Mucosa of descending colon (tissue), 3 donors: ENCODE measurements at regions not wholly inside any gene's neighbourhood (a gene's known extent, or its start where the extent isn't known, plus 50 kb on each side); places are given as distances from the start of the nearest gene placed in this dataset.
A peak's percentile ranks its signal among the peaks of the same experiment; 100 is the strongest.

Experiments used
- ATAC-seq: fragments of 200-7000 bp; cut with Tn5 transposase; one replicate; pipeline ENCODE4 v1.9.1; 2020; ENCODE audit warnings: mild to moderate bottlenecking, moderate library complexity
- DNase-seq, 3 donors: peaks; one replicate each; pipeline ENCODE4 v3.0.0-alpha.2; 2020
- H3K36me3 ChIP-seq: fragments of 200-600 bp; one replicate; pipeline ENCODE4 v1.8.0; 2021; ENCODE audit warnings: low read depth, mild to moderate bottlenecking
- H3K4me1 ChIP-seq: fragments of 200-600 bp; one replicate; pipeline ENCODE4 v1.8.0; 2021; ENCODE audit warnings: low read depth, mild to moderate bottlenecking
- H3K4me3 ChIP-seq: fragments of 200-600 bp; one replicate; pipeline ENCODE4 v1.8.0; 2021; ENCODE audit warnings: mild to moderate bottlenecking
- H3K9me3 ChIP-seq: fragments of 200-600 bp; one replicate; pipeline ENCODE4 v1.8.0; 2021; ENCODE audit warnings: mild to moderate bottlenecking
- CTCF ChIP-seq: fragments of 200-600 bp; IDR thresholded peaks from one replicate; pipeline ENCODE4 v1.8.0; 2022; ENCODE audit warnings: antibody characterized with exemption, mild to moderate bottlenecking
- intact Hi-C, 2 donors: fragments of 100-400 bp; cut with DNase I in 1 of 2; cut with micrococcal nuclease in 1 of 2; formaldehyde crosslinking; loops; one replicate each; pipeline versions ENCODE4 v1.11.0 to v1.11.1; 2022; cut with DNase I, micrococcal nuclease
- donor health status: DM: no; HTN: no; CAD: no; lungs with moderate emphysema.
- donor health status: DM: no; HTN: no; CAD: no.
- donor health status: DM: no; HTN: yes; CAD: no.

- DNase-seq, result no peak
- intact Hi-C loops, result no loop called here
Observed at GRCh38 chr3:102235679-102236078, 199.1 kb upstream of the ZPLD1 start.

GRCh38 chr3:102237181-102237580, 197.6 kb upstream of the ZPLD1 start:
- Histone ChIP-seq H3K36me3 (no peaks in the 10 kb centered on the region), H3K4me3 (no peak overlapping the region), H3K4me1 (no peaks in the 10 kb centered on the region), H3K9me3 (no peaks in the 10 kb centered on the region)
- intact Hi-C loops, result no loop called here
- ATAC-seq (peak; percentile 78), DNase-seq (peak in 2 of 3 donors; percentile 14 to 26)
- TF ChIP-seq CTCF, result no peak

More at GRCh38 chr3:102235679-102236078, 199.1 kb upstream of the ZPLD1 start:
- H3K4me1 ChIP-seq, result no peaks in the 10 kb centered on the region
- no peak for TF ChIP-seq CTCF
- H3K9me3 ChIP-seq, result no peaks in the 10 kb centered on the region
- no peaks in the 10 kb centered on the region for H3K36me3 ChIP-seq
- H3K4me3 ChIP-seq, result no peak overlapping the region
- ATAC-seq, result no peak

- Histone ChIP-seq H3K9me3 (no peaks in the 10 kb centered on the region), H3K4me1 (no peaks in the 10 kb centered on the region), H3K4me3 (no peak overlapping the region), H3K36me3 (no peaks in the 10 kb centered on the region)
- intact Hi-C loops, result no loop called here
- no peak for DNase-seq
- no peak for TF ChIP-seq CTCF
- ATAC-seq, result no peak
Observed at GRCh38 chr3:102237838-102238237, 197.0 kb upstream of the ZPLD1 start.

- DNase-seq, result peak in 2 of 3 donors; percentile 24 to 39
- Histone ChIP-seq H3K9me3 (no peaks in the 10 kb centered on the region), H3K4me3 (no peak overlapping the region), H3K4me1 (no peaks in the 10 kb centered on the region), H3K36me3 (no peaks in the 10 kb centered on the region)
- intact Hi-C loops, result no loop called here
- peak; percentile 93 for ATAC-seq
- no peak for TF ChIP-seq CTCF
Observed at GRCh38 chr3:102238362-102238761, 196.5 kb upstream of the ZPLD1 start.

- H3K36me3 ChIP-seq, result no peaks in the 10 kb centered on the region
- no peak for DNase-seq
- H3K4me3 ChIP-seq, result no peak overlapping the region
- no peaks in the 10 kb centered on the region for H3K4me1 ChIP-seq
- no peak for TF ChIP-seq CTCF
- intact Hi-C loops, result no loop called here
- ATAC-seq, result no peak
- no peaks in the 10 kb centered on the region for H3K9me3 ChIP-seq
Observed at GRCh38 chr3:102240720-102241119, 194.1 kb upstream of the ZPLD1 start.
